Stimulated activated naive CD8-positive, alpha-beta T cell treated with anti-CD3 and anti-CD28 coated beads, Interleukin-15, Interleukin-2, amounts not matched to agents 100 ng/mL and 50 ng/mL, for 24 hours (primary cell): ENCODE measurements at regions not wholly inside any gene's neighbourhood (a gene's known extent, or its start where the extent isn't known, plus 50 kb on each side); places are given as distances from the start of the nearest gene placed in this dataset.
"Not testable (repeated sequence)": the region's sequence is repeated elsewhere in the genome, so short reads cannot be mapped to it uniquely, and the experiment has no call there.

Experiments used
- H3K27ac Mint-ChIP-seq: one replicate; pipeline ENCODE4 v1.8.0; 2021; ENCODE audit warnings: mild to moderate bottlenecking, mixed read lengths
- H3K27me3 Mint-ChIP-seq: one replicate; pipeline ENCODE4 v1.8.0; 2021; ENCODE audit warnings: mixed read lengths
- H3K36me3 Mint-ChIP-seq: one replicate; pipeline ENCODE4 v1.8.0; 2021; ENCODE audit warnings: low read depth, mixed read lengths
- H3K4me1 Mint-ChIP-seq: one replicate; pipeline ENCODE4 v1.8.0; 2021; ENCODE audit warnings: low read depth, mixed read lengths
- H3K4me3 Mint-ChIP-seq: one replicate; pipeline ENCODE4 v1.8.0; 2021; ENCODE audit warnings: mild to moderate bottlenecking, mixed read lengths
- H3K9me3 Mint-ChIP-seq: one replicate; pipeline ENCODE4 v1.8.0; 2021; ENCODE audit warnings: mixed read lengths

DNA sequence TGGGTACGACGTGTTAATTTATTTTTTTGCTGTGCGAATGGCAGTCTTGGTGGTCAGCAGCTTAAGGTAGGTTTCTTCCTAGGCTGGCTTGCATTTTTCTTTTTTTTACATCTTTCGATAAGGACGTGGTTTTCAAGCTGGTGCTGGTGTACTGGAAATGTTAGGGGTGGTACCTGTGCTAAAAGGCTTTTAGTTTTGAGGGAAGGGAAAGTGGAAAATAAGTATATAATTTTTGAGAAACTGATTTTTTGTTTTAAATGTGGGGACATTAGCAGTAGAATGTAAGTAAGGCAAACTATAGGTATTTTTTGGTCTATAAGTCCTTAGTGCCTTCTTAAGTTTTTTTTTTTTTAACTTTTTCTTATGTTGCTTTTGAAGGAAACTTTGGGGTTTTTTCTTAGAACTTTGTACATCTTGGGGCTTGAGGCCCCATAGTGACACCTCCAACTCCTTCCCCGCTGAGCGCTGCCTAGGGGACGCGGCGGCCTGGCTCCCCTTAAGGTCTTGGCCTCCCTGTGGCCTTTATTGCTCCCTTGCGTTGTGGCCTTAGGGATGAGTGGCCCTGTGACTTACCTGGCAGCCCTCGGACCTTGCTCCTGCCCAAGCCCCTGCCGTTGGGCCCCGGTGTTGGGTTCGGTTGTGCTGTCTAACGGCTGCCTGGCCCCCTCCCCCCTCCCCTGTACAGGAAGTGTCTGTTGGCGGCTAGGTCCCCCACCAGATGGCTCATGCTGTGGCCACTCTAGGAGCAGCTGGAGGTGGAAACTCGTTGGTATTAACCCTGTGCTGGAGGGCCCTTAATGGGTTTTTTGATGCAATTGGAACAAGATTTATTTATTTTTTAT is 88.0 kb upstream of the RPRML start:
- no peaks in the 10 kb centered on the region for H3K9me3 Mint-ChIP-seq
- H3K36me3 Mint-ChIP-seq: peaks cover 20% of the 10 kb centered on the region
- H3K4me1 Mint-ChIP-seq: peaks cover 37% of the 10 kb centered on the region
- peak overlapping the region; percentile 94 for H3K4me3 Mint-ChIP-seq
- peak overlapping the region; percentile 95 for H3K27ac Mint-ChIP-seq
- no peaks in the 10 kb centered on the region for H3K27me3 Mint-ChIP-seq

GRCh38 chr17:47066095-47066494 is 87.0 kb upstream of the RPRML start:
- H3K27me3 Mint-ChIP-seq: no peaks in the 10 kb centered on the region

GRCh38 chr17:47064684-47065083 is 85.6 kb upstream of the RPRML start:
- Mint-ChIP-seq H3K36me3 (peaks cover 10% of the 10 kb centered on the region), H3K4me1 (peaks cover 22% of the 10 kb centered on the region), H3K9me3 (no peaks in the 10 kb centered on the region), H3K27me3 (no peaks in the 10 kb centered on the region), H3K4me3 (no peak overlapping the region), H3K27ac (no peak overlapping the region)

More at GRCh38 chr17:47066095-47066494, 87.0 kb upstream of the RPRML start:
- Mint-ChIP-seq H3K36me3 (peaks cover 15% of the 10 kb centered on the region), H3K9me3 (no peaks in the 10 kb centered on the region), H3K27ac (peak overlapping the region; percentile 95), H3K4me1 (peaks cover 30% of the 10 kb centered on the region), H3K4me3 (peak overlapping the region; percentile 94)

- Mint-ChIP-seq H3K27ac (no peak overlapping the region), H3K9me3 (no peaks in the 10 kb centered on the region), H3K4me3 (no peak overlapping the region), H3K4me1 (peaks cover 17% of the 10 kb centered on the region), H3K36me3 (peaks cover 10% of the 10 kb centered on the region), H3K27me3 (no peaks in the 10 kb centered on the region)
Measured at GRCh38 chr17:47063475-47063874, 84.4 kb upstream of the RPRML start.

DNA sequence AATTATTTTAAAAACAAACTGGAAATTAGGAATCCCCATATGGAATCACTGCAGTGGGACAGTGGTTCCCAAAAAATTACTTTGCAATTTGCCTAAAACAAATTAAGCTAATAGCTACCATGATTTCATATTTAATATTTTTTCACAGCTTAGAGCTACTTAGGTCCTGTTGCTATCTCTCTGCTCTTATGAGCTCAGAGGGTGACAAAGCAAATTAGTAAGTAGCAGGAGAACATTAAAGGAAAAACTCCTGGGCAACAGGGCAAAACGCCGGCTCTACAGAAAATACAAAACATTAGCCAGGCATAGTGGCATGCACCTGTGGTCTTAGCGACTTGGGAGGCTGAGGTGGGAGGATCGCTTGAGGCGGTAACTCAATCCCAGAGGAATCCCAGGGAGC is 83.8 kb upstream of the RPRML start:
- H3K9me3 Mint-ChIP-seq, H3K27me3 Mint-ChIP-seq, H3K27ac Mint-ChIP-seq: not testable (repeated sequence)

DNA sequence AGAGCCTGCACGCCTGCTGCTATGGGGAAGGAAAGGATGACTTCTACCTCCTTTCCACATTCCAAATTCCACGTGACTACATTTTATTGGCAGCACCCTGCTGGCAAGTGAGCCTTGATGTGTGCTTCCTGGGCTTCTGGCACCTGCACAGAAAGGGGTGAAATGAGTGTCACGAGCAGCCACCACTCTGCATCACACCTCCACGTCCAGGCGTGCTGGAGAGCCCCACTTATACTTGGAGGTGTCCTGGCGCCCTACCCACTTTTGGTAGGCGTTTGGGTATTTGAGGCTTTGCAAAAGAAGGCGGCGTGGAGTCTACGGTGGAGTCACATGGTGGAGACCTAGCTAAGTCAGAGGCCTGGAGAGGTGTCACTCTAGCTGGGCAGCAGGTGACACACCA is 81.0 kb upstream of the RPRML start:
- H3K4me3 Mint-ChIP-seq, H3K4me1 Mint-ChIP-seq, H3K27me3 Mint-ChIP-seq, H3K9me3 Mint-ChIP-seq, H3K27ac Mint-ChIP-seq: not testable (repeated sequence)
- peaks cover 12% of the 10 kb centered on the region for H3K36me3 Mint-ChIP-seq

More for the DNA sequence above, 83.8 kb upstream of the RPRML start:
- H3K4me3 Mint-ChIP-seq, H3K36me3 Mint-ChIP-seq: not testable (repeated sequence)
- H3K4me1 Mint-ChIP-seq: peaks cover 14% of the 10 kb centered on the region

DNA sequence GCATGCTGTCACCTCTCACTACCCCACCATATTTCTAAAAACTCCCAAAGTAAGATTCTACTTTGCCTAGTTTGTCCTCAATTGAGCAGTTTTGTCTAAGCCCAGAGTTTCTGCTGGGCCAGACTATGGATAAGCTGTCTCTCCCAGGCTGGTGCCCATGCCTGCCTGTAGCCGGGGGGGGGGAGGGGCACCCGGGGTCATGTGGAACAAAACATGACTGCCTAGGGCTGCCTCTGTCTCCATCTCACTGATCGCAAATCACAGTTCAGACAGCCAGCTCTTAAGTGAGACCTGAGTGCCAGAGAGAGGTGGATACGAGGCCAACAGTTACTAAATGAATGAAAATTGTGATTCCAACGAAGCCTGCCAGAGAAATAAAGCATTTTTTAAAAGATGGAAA is 78.8 kb upstream of the RPRML start:
- Mint-ChIP-seq H3K9me3 (no peaks in the 10 kb centered on the region), H3K4me3 (no peak overlapping the region), H3K27ac (no peak overlapping the region), H3K36me3 (peaks cover 19% of the 10 kb centered on the region), H3K4me1 (no peaks in the 10 kb centered on the region), H3K27me3 (no peaks in the 10 kb centered on the region)

DNA sequence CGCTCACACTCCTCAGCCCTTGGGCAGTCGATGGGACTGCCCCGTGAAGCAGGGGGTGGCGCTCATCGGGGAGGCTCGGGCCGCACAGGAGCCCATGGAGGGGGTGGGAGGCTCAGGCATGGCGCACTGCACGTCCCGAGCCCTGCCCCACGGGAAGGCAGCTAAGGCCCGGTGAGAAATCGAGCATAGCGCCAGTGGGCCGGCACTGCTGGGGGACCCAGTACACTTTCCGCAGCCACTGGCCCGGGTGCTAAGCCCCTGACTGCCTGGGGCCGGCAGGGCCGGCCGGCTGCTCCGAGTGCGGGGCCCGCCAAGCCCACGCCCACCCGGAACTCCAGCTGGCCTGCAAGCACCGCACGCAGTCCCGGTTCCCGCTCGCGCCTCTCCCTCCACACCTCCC is 78.2 kb upstream of the RPRML start:
- H3K27me3 Mint-ChIP-seq, H3K4me3 Mint-ChIP-seq, H3K9me3 Mint-ChIP-seq, H3K4me1 Mint-ChIP-seq, H3K27ac Mint-ChIP-seq: not testable (repeated sequence)
- peaks cover 24% of the 10 kb centered on the region for H3K36me3 Mint-ChIP-seq

DNA sequence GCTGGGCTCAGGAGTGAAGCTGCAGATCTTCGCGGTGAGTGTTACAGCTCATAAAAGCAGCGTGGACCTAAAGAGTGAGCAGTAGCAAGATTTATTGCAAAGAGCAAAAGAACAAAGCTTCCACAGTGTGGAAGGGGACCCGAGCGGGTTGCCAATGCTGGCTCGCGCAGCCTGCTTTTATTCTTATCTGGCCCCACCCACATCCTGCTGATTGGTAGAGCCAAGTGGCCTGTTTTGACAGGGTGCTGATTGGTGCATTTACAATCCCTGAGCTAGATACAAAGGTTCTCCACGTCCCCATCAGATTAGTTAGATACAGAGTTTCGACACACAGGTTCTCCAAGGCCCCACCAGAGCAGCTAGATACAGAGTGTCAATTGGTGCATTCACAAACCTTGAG is 77.6 kb upstream of the RPRML start:
- not testable (repeated sequence) for H3K27ac Mint-ChIP-seq

More for the DNA sequence above, 77.6 kb upstream of the RPRML start:
- not testable (repeated sequence) for H3K4me1 Mint-ChIP-seq, H3K9me3 Mint-ChIP-seq, H3K27me3 Mint-ChIP-seq, H3K4me3 Mint-ChIP-seq
- H3K36me3 Mint-ChIP-seq: peaks cover 26% of the 10 kb centered on the region
